H9 (cell line): ENCODE measurements at regions not wholly inside any gene's neighbourhood (a gene's known extent, or its start where the extent isn't known, plus 50 kb on each side); places are given as distances from the start of the nearest gene placed in this dataset.

Experiments
- DNase-seq: peaks from one replicate; pipeline ENCODE4 v3.0.0-alpha.2; 2017
- H2AFZ ChIP-seq: one replicate; pipeline ENCODE4 v1.6.1; 2013; ENCODE audit warnings: mild to moderate bottlenecking, low read length, control low read depth, moderate library complexity
- H2AK5ac ChIP-seq: 2 replicates; pipeline ENCODE4 v1.6.1; 2013; ENCODE audit warnings: low read length, control low read depth, mixed read lengths; ENCODE audit not compliant: insufficient read length
- H2BK120ac ChIP-seq: one replicate; pipeline ENCODE4 v1.6.1; 2013; ENCODE audit warnings: low read depth, mild to moderate bottlenecking, low read length, control low read depth, inconsistent platforms; ENCODE audit not compliant: poor library complexity, severe bottlenecking
- H2BK12ac ChIP-seq: 2 replicates; pipeline ENCODE4 v1.6.1; 2013; ENCODE audit warnings: low read length, control low read depth, mixed read lengths, low read depth; ENCODE audit not compliant: insufficient read length
- H2BK15ac ChIP-seq: 2 replicates; pipeline ENCODE4 v1.6.1; 2013; ENCODE audit warnings: low read depth, low read length, control low read depth
- H2BK20ac ChIP-seq: one replicate; pipeline ENCODE4 v1.6.1; 2013; ENCODE audit warnings: low read depth, mild to moderate bottlenecking, low read length, control low read depth, inconsistent platforms; ENCODE audit not compliant: poor library complexity, severe bottlenecking
- H2BK5ac ChIP-seq: 2 replicates; pipeline ENCODE4 v1.6.1; 2013; ENCODE audit warnings: low read length, control low read depth, mixed read lengths; ENCODE audit not compliant: insufficient read length
- H3K14ac ChIP-seq: 2 replicates; pipeline ENCODE4 v1.6.1; 2013; ENCODE audit warnings: low read length, control low read depth; ENCODE audit not compliant: insufficient read depth
- H3K18ac ChIP-seq: 2 replicates; pipeline ENCODE4 v1.6.1; 2013; ENCODE audit warnings: low read depth, mild to moderate bottlenecking, mixed read lengths, low read length, control low read depth; ENCODE audit not compliant: insufficient read length
- H3K23ac ChIP-seq: 2 replicates; pipeline ENCODE4 v1.6.1; 2013; ENCODE audit warnings: low read length, control low read depth, mixed read lengths, low read depth; ENCODE audit not compliant: insufficient read length
- H3K23me2 ChIP-seq: 2 replicates; pipeline ENCODE4 v1.6.1; 2013; ENCODE audit warnings: low read depth, mild to moderate bottlenecking, mixed read lengths, low read length, control low read depth; ENCODE audit not compliant: insufficient read length, poor library complexity, severe bottlenecking
- H3K27ac ChIP-seq: 2 replicates; pipeline ENCODE4 v1.5.1; 2013; ENCODE audit warnings: low read length, control low read depth, mixed read lengths, low read depth; ENCODE audit not compliant: insufficient read length
- H3K27me3 ChIP-seq: 2 replicates; pipeline ENCODE4 v1.6.1; 2013; ENCODE audit warnings: low read length, control low read depth, inconsistent platforms; ENCODE audit not compliant: insufficient read depth
- H3K4ac ChIP-seq: 2 replicates; pipeline ENCODE4 v1.6.1; 2013; ENCODE audit warnings: low read depth, mild to moderate bottlenecking, control low read depth, inconsistent platforms, low read length, moderate library complexity
- H3K4me1 ChIP-seq: 2 replicates; pipeline ENCODE4 v1.6.1; 2013; ENCODE audit warnings: low read length, control low read depth, inconsistent platforms; ENCODE audit not compliant: insufficient read depth
- H3K4me2 ChIP-seq: 2 replicates; pipeline ENCODE4 v1.6.1; 2013; ENCODE audit warnings: low read length, control low read depth, mixed read lengths; ENCODE audit not compliant: insufficient read length, insufficient read depth
- H3K56ac ChIP-seq: 2 replicates; pipeline ENCODE4 v1.6.1; 2013; ENCODE audit warnings: low read depth, mild to moderate bottlenecking, mixed read lengths, low read length, control low read depth; ENCODE audit not compliant: insufficient read length
- H3K79me1 ChIP-seq: 2 replicates; pipeline ENCODE4 v1.6.1; 2013; ENCODE audit warnings: low read depth, mild to moderate bottlenecking, moderate library complexity, low read length, control low read depth, inconsistent platforms; ENCODE audit not compliant: insufficient read depth, poor library complexity, severe bottlenecking
- H3K79me2 ChIP-seq: 2 replicates; pipeline ENCODE4 v1.6.1; 2013; ENCODE audit warnings: low read length, control low read depth, inconsistent platforms; ENCODE audit not compliant: insufficient read depth
- H3K9ac ChIP-seq: 2 replicates; pipeline ENCODE4 v1.6.1; 2013; ENCODE audit warnings: low read length, control low read depth, mixed read lengths; ENCODE audit not compliant: insufficient read length; ENCODE audit errors: extremely low read depth
- H3K9me3 ChIP-seq: one replicate; pipeline ENCODE4 v1.6.1; 2013; ENCODE audit warnings: low read depth, low read length, inconsistent platforms; ENCODE audit not compliant: control insufficient read depth
- H3T11ph ChIP-seq: one replicate; pipeline ENCODE4 v1.6.1; 2013; ENCODE audit warnings: mild to moderate bottlenecking, low read length, control low read depth, inconsistent platforms
- H4K20me1 ChIP-seq: one replicate; pipeline ENCODE4 v1.6.1; 2013; ENCODE audit not compliant: control insufficient read depth, insufficient read length, insufficient read depth
- H4K5ac ChIP-seq: 2 replicates; pipeline ENCODE4 v1.6.1; 2013; ENCODE audit warnings: low read depth, mild to moderate bottlenecking, mixed read lengths, low read length, control low read depth; ENCODE audit not compliant: insufficient read length
- H4K8ac ChIP-seq: replicated peaks from 2 replicates; pipeline ENCODE4 v1.6.1; 2013; ENCODE audit warnings: low read length, control low read depth, mixed read lengths, low read depth; ENCODE audit not compliant: insufficient read length
- H4K91ac ChIP-seq: 2 replicates; pipeline ENCODE4 v1.6.1; 2013; ENCODE audit warnings: low read depth, mild to moderate bottlenecking, moderate library complexity, mixed read lengths, low read length, control low read depth; ENCODE audit not compliant: insufficient read length
- H3K27ac Mint-ChIP-seq, 3 experiments: 2 replicates in 2 of 3; 3 replicates in 1 of 3; pipeline ENCODE4 v1.8.0; 2020 to 2021; ENCODE audit warnings: mixed read lengths in 3 of 3, mild to moderate bottlenecking in 1 of 3, moderate library complexity in 1 of 3
- H3K27me3 Mint-ChIP-seq: 2 replicates; pipeline ENCODE4 v1.8.0; 2021; ENCODE audit warnings: low read depth, mild to moderate bottlenecking, moderate library complexity, mixed read lengths
- H3K36me3 Mint-ChIP-seq, 3 experiments: 2 replicates in 2 of 3; 3 replicates in 1 of 3; pipeline ENCODE4 v1.8.0; 2020 to 2021; ENCODE audit warnings: low read depth in 3 of 3, mixed read lengths in 3 of 3; ENCODE audit not compliant: insufficient read depth in 1 of 3
- H3K4me1 Mint-ChIP-seq, 2 experiments: 2 replicates each; pipeline ENCODE4 v1.8.0; 2020; ENCODE audit warnings: mixed read lengths in 2 of 2
- H3K4me3 Mint-ChIP-seq, 2 experiments: 2 replicates in 1 of 2; 3 replicates in 1 of 2; pipeline ENCODE4 v1.8.0; 2020 to 2021; ENCODE audit warnings: mild to moderate bottlenecking in 2 of 2, mixed read lengths in 2 of 2, moderate library complexity in 1 of 2
- H3K9me3 Mint-ChIP-seq, 2 experiments: 2 replicates in 1 of 2; 3 replicates in 1 of 2; pipeline ENCODE4 v1.8.0; 2020; ENCODE audit warnings: mild to moderate bottlenecking in 2 of 2, mixed read lengths in 2 of 2, moderate library complexity in 1 of 2
- WGBS: extraction: QIAGEN DNeasy Blood & Tissue Kit; methylation state at CpG from one replicate; pipeline ENCODE4 v1.1.7; 2013; ENCODE audit warnings: missing lambda C conversion rate, low lambda C conversion rate, mixed read lengths; ENCODE audit not compliant: insufficient read length; ENCODE audit errors: extremely low coverage; 5-methylcytosine and 5-hydroxymethylcytosine counted together
- TF ChIP-seq, protein P1 (sequence below): fragments of 200-600 bp; sonication (generic); conservative IDR thresholded peaks from 3 replicates; pipeline ENCODE4 v1.8.0; 2021; ENCODE audit warnings: antibody characterized with exemption, mild to moderate bottlenecking

DNA sequence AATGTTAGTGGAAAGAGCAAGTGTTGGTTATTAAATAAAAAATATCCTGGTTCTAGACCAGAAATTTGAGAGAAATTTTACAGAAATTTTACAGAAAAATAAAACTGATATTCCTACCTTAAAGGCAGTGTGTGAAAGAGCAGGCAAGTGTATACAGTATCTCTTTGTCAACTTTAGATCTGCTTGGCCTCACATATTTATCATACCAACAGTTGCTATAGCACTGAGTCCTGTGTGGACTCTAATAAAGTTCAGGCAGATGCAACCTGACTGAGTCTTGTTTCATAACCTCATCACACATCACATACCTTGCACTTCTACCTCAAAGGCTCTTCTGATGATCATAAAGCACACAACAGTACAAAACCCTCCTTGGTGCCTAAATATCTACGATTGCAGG is 552.4 kb upstream of the PCDH15 start:
- Mint-ChIP-seq H3K27me3 (no peaks in the 10 kb centered on the region), H3K36me3 (no peaks in the 10 kb centered on the region), H3K27ac (no peak overlapping the region), H3K4me3 (no peak overlapping the region), H3K4me1 (peaks cover 9 to 11% of the 10 kb centered on the region in 2 experiments), H3K9me3 (no peaks in the 10 kb centered on the region)
- Histone ChIP-seq H3K23ac (no peak overlapping the region), H3K27me3 (no peaks in the 10 kb centered on the region), H3K4me1 (no peaks in the 10 kb centered on the region), H4K91ac (no peak overlapping the region), H3T11ph (no peak overlapping the region), H3K14ac (no peak overlapping the region), H2BK5ac (no peak overlapping the region), H3K4me2 (no peak overlapping the region), H4K5ac (no peak overlapping the region), H2BK120ac (no peak overlapping the region), H3K4ac (no peak overlapping the region), H3K18ac (no peak overlapping the region), H3K56ac (no peak overlapping the region), H2BK20ac (no peak overlapping the region), H3K79me1 (no peaks in the 10 kb centered on the region), H3K23me2 (no peaks in the 10 kb centered on the region), H3K27ac (no peak overlapping the region), H3K9ac (no peak overlapping the region), H2BK15ac (no peak overlapping the region), H4K8ac (no peak overlapping the region), H2BK12ac (no peak overlapping the region), H3K79me2 (no peaks in the 10 kb centered on the region), H2AFZ (no peak overlapping the region), H3K9me3 (no peaks in the 10 kb centered on the region), H2AK5ac (no peak overlapping the region), H4K20me1 (no peaks in the 10 kb centered on the region)
- no CpG with 5 or more reads among the region's 1 CpG for WGBS
- no peak for DNase-seq
- TF ChIP-seq, protein P1, sequence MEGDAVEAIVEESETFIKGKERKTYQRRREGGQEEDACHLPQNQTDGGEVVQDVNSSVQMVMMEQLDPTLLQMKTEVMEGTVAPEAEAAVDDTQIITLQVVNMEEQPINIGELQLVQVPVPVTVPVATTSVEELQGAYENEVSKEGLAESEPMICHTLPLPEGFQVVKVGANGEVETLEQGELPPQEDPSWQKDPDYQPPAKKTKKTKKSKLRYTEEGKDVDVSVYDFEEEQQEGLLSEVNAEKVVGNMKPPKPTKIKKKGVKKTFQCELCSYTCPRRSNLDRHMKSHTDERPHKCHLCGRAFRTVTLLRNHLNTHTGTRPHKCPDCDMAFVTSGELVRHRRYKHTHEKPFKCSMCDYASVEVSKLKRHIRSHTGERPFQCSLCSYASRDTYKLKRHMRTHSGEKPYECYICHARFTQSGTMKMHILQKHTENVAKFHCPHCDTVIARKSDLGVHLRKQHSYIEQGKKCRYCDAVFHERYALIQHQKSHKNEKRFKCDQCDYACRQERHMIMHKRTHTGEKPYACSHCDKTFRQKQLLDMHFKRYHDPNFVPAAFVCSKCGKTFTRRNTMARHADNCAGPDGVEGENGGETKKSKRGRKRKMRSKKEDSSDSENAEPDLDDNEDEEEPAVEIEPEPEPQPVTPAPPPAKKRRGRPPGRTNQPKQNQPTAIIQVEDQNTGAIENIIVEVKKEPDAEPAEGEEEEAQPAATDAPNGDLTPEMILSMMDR, result no peak
